Activated T-cell treated with anti-CD3 and anti-CD28 coated beads, Interleukin-2, amount 50 U/mL, for 72 hours (primary cell): ENCODE measurements at regions not wholly inside any gene's neighbourhood (a gene's known extent, or its start where the extent isn't known, plus 50 kb on each side); places are given as distances from the start of the nearest gene placed in this dataset.

Source experiments
- ATAC-seq, 2 donors: fragments of 150-1000 bp; cut with Tn5 transposase; replicated peaks in 1 of 2; 2 replicates each; pipeline ENCODE4 v1.10.0; 2021; ENCODE audit warnings: moderate library complexity in 2 of 2, mild to moderate bottlenecking in 1 of 2
- DNase-seq, 2 donors: peaks; one replicate each; pipeline ENCODE4 v3.0.0; 2021 to 2022; ENCODE audit warnings: mixed read lengths in 1 of 2
- H3K27ac Mint-ChIP-seq: one replicate; pipeline ENCODE4 v1.8.0; 2022; ENCODE audit warnings: mild to moderate bottlenecking, moderate library complexity, mixed read lengths
- H3K27me3 Mint-ChIP-seq: one replicate; pipeline ENCODE4 v1.8.0; 2022; ENCODE audit warnings: low read depth, mixed read lengths
- H3K36me3 Mint-ChIP-seq, 2 donors: one replicate each; pipeline ENCODE4 v1.8.0; 2022; ENCODE audit warnings: mixed read lengths in 2 of 2, mild to moderate bottlenecking in 1 of 2; ENCODE audit not compliant: insufficient read depth in 2 of 2
- H3K4me1 Mint-ChIP-seq: one replicate; pipeline ENCODE4 v1.8.0; 2022; ENCODE audit warnings: low read depth, mixed read lengths
- H3K4me3 Mint-ChIP-seq, 2 donors: one replicate each; pipeline ENCODE4 v1.8.0; 2022; ENCODE audit warnings: mild to moderate bottlenecking in 2 of 2, mixed read lengths in 2 of 2, moderate library complexity in 2 of 2
- H3K9me3 Mint-ChIP-seq, 2 donors: one replicate each; pipeline ENCODE4 v1.8.0; 2022; ENCODE audit warnings: mixed read lengths in 2 of 2

GRCh38 chr2:125526093-125526492 lies 1129.9 kb upstream of the GYPC start:
- H3K27ac Mint-ChIP-seq: no peak overlapping the region
- no peaks in the 10 kb centered on the region for H3K4me1 Mint-ChIP-seq
- DNase-seq (no peak), ATAC-seq (no peak)
- no peaks in the 10 kb centered on the region for H3K36me3 Mint-ChIP-seq
- peaks cover 6% of the 10 kb centered on the region in 2 donors for H3K9me3 Mint-ChIP-seq
- no peaks in the 10 kb centered on the region for H3K27me3 Mint-ChIP-seq
- no peak overlapping the region for H3K4me3 Mint-ChIP-seq

GRCh38 chr2:125535089-125535488 lies 1120.9 kb upstream of the GYPC start:
- H3K27me3 Mint-ChIP-seq: no peaks in the 10 kb centered on the region
- ATAC-seq (no peak), DNase-seq (no peak)
- H3K36me3 Mint-ChIP-seq: peaks cover 0 to 1% of the 10 kb centered on the region in 2 donors
- no peaks in the 10 kb centered on the region for H3K4me1 Mint-ChIP-seq
- H3K4me3 Mint-ChIP-seq: no peak overlapping the region
- H3K27ac Mint-ChIP-seq: no peak overlapping the region
- H3K9me3 Mint-ChIP-seq: peaks cover 4 to 5% of the 10 kb centered on the region in 2 donors

DNA sequence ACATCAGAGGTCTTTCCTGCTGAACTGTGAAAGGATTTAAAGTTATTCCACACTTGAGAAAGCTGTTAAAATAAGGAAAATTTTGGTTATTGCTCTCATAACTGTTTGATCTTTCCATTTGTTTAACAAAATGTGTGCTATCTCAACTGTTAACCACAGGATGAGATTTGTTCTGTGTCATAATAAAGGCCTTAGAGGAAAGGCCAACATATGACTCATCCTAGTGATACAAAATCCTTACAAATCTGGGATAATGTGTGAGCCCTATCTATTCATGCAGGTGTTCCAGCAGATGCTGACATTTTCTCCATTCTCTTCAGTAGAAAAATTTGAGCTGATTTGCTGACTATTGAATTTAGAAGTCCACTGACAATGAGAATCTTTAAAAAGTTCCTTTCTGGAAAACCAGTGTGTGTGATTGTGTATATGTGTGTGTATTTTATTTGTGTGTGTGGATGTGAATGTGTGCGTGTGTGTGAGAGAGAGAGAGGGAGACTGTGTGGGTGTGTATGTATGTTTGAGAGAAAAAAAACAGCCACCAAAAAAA lies 1111.9 kb upstream of the GYPC start:
- Mint-ChIP-seq H3K27ac (no peak overlapping the region), H3K36me3 (no peaks in the 10 kb centered on the region), H3K4me3 (no peak overlapping the region), H3K27me3 (no peaks in the 10 kb centered on the region), H3K9me3 (peaks cover 8 to 14% of the 10 kb centered on the region in 2 donors), H3K4me1 (no peaks in the 10 kb centered on the region)
- DNase-seq (no peak), ATAC-seq (no peak)

DNA sequence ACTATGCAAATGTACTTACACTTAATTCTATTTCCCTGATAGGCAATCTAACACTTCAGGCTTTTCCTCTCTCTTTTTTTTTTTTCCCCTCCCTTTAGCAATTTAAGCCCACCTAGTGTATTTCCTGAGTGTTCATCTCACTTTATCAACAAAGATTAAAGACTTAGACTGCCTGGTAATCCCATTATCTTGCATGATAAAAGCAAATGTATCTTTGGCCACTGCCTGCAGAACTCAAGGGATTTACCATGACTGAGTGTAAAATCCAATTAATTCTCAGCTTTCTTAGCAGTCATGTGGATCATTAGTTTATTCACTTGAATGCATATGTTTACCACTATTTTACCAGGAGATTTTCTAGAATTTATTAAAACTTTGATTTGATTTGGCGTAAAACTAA lies 1102.2 kb upstream of the GYPC start:
- no peak overlapping the region for H3K27ac Mint-ChIP-seq
- DNase-seq (no peak), ATAC-seq (no peak)
- no peaks in the 10 kb centered on the region for H3K27me3 Mint-ChIP-seq
- peaks cover 2 to 13% of the 10 kb centered on the region in 2 donors for H3K9me3 Mint-ChIP-seq
- no peak overlapping the region for H3K4me3 Mint-ChIP-seq
- no peaks in the 10 kb centered on the region for H3K36me3 Mint-ChIP-seq
- no peaks in the 10 kb centered on the region for H3K4me1 Mint-ChIP-seq

DNA sequence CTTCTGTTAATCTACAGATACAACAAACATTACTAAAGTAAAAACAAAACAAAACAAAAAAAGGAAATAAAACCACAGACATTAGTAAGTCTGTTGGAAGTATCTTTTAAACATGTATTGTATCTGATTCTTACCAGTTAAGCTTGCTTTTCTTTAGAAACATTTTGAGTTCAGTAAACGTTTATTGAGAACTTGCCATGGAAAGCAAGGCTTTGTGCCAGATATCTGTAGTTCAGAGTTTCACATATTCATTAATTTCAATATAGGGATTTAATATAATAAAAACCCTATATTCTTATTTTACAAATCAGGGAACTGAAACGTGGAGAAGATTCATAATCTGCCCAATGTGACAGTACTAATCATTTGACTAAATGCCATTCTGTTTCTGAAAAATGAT lies 1101.0 kb upstream of the GYPC start:
- DNase-seq (no peak), ATAC-seq (no peak)
- Mint-ChIP-seq H3K9me3 (peaks cover 2 to 14% of the 10 kb centered on the region in 2 donors), H3K27ac (no peak overlapping the region), H3K36me3 (no peaks in the 10 kb centered on the region), H3K4me1 (no peaks in the 10 kb centered on the region), H3K4me3 (no peak overlapping the region), H3K27me3 (no peaks in the 10 kb centered on the region)

DNA sequence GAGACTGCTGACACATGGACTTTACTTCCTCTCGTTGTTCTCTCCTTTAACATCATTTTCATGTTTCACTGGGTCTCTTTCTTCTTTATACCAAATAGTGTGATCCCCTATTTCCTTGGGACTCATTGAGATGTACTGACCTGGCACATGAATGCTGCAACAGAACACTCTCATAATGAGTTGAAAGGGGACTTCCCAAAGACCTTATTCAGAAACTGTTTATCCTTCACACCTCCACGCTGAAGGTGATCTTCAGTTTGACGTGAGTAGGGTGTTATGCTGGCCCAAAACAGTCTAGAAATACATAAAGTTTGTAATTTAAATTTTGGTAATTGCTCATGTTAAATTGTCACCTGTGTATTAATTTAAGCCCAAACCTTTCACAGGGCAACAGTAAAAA lies 1096.8 kb upstream of the GYPC start:
- Mint-ChIP-seq H3K27me3 (no peaks in the 10 kb centered on the region), H3K4me1 (no peaks in the 10 kb centered on the region), H3K9me3 (peaks cover 2 to 15% of the 10 kb centered on the region in 2 donors), H3K4me3 (no peak overlapping the region), H3K27ac (no peak overlapping the region), H3K36me3 (no peaks in the 10 kb centered on the region)
- DNase-seq (no peak), ATAC-seq (no peak)

DNA sequence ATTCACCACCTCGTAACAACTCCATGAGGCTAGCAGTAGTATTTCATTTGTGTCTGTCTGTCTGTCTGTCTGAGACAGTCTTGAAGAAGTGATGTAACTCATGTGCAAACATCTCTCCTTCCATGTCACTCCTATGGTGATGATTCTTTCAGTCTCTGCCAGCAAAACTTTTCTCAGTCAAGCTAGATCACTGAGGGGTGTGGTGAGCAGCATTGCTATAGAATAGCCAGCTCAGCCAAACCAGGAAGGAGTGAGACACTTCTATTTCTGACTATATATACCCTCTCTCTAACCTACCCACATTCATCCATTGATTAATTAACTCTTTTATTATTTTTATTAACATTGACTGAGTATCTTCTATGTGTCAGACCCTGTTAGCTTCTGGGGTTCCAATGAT lies 1095.1 kb upstream of the GYPC start:
- DNase-seq (no peak), ATAC-seq (no peak)
- Mint-ChIP-seq H3K36me3 (no peaks in the 10 kb centered on the region), H3K9me3 (peaks cover 3 to 14% of the 10 kb centered on the region in 2 donors), H3K27ac (no peak overlapping the region), H3K27me3 (no peaks in the 10 kb centered on the region), H3K4me3 (no peak overlapping the region), H3K4me1 (no peaks in the 10 kb centered on the region)

GRCh38 chr2:125561302-125561701 lies 1094.7 kb upstream of the GYPC start:
- Mint-ChIP-seq H3K9me3 (peaks cover 7 to 10% of the 10 kb centered on the region in 2 donors), H3K4me3 (no peak overlapping the region), H3K4me1 (no peaks in the 10 kb centered on the region), H3K27me3 (no peaks in the 10 kb centered on the region), H3K27ac (no peak overlapping the region), H3K36me3 (no peaks in the 10 kb centered on the region)
- DNase-seq: no peak
- no peak for ATAC-seq

DNA sequence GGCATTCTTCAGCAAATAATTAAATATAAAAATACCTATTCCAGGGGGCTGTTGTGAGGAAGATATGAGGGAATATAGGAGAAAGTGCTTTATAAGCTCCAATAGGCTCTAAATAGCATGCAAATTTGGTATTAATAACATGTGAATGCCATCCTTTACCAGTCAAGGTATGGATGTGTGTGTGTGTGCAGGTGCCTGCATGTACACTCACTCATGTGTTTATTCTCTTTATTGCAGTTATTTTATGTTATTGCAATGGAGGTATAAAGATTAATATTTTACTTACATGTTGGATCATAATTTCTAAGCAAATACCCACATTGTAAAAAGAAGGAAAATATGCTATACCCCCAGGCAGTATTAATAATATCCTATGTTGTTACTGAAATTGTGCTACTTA lies 1093.0 kb upstream of the GYPC start:
- no peaks in the 10 kb centered on the region for H3K36me3 Mint-ChIP-seq

GRCh38 chr2:125564471-125564870 lies 1091.5 kb upstream of the GYPC start:
- H3K27ac Mint-ChIP-seq: no peak overlapping the region
- H3K4me3 Mint-ChIP-seq: no peak overlapping the region
- DNase-seq (no peak), ATAC-seq (no peak)
- H3K9me3 Mint-ChIP-seq: peaks cover 7 to 9% of the 10 kb centered on the region in 2 donors
- H3K4me1 Mint-ChIP-seq: no peaks in the 10 kb centered on the region
- H3K27me3 Mint-ChIP-seq: no peaks in the 10 kb centered on the region
- H3K36me3 Mint-ChIP-seq: no peaks in the 10 kb centered on the region

More for the DNA sequence above, 1093.0 kb upstream of the GYPC start:
- Mint-ChIP-seq H3K27ac (no peak overlapping the region), H3K27me3 (no peaks in the 10 kb centered on the region), H3K4me3 (no peak overlapping the region), H3K9me3 (peaks cover 4 to 10% of the 10 kb centered on the region in 2 donors), H3K4me1 (no peaks in the 10 kb centered on the region)
- ATAC-seq (no peak), DNase-seq (no peak)

- no peak for DNase-seq
- Mint-ChIP-seq H3K4me3 (no peak overlapping the region), H3K27ac (no peak overlapping the region), H3K27me3 (no peaks in the 10 kb centered on the region), H3K4me1 (no peaks in the 10 kb centered on the region), H3K36me3 (no peaks in the 10 kb centered on the region), H3K9me3 (peaks cover 5 to 11% of the 10 kb centered on the region in 2 donors)
- ATAC-seq: no peak
Observed at GRCh38 chr2:125566422-125566821, 1089.5 kb upstream of the GYPC start.

- Mint-ChIP-seq H3K27me3 (no peaks in the 10 kb centered on the region), H3K4me3 (no peak overlapping the region), H3K4me1 (no peaks in the 10 kb centered on the region), H3K9me3 (peaks cover 5 to 11% of the 10 kb centered on the region in 2 donors), H3K36me3 (no peaks in the 10 kb centered on the region), H3K27ac (no peak overlapping the region)
- DNase-seq: no peak
- no peak for ATAC-seq
Observed at GRCh38 chr2:125567100-125567499, 1088.9 kb upstream of the GYPC start.

DNA sequence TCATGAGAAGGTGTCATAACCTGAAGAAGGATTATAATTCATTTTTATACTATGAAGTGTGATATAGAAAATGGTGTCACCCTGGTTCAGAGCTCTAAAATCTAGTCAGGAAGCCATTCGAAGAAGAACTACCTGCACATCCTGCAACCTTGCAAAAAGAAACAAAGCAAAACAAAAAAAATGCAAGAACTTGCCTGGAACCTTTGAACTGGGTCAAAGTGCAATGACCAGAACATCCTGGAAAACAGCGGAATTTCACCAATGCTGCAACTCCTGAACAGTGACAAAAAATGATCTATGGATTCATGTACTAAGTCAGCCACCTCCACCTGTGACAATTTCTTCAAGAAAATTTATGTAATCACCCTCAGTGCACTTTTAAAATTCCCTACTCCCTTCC lies 1083.3 kb upstream of the GYPC start:
- H3K4me1 Mint-ChIP-seq: no peaks in the 10 kb centered on the region
- no peak overlapping the region for H3K4me3 Mint-ChIP-seq
- H3K9me3 Mint-ChIP-seq: peaks cover 3 to 10% of the 10 kb centered on the region in 2 donors
- ATAC-seq (no peak), DNase-seq (no peak)
- no peaks in the 10 kb centered on the region for H3K36me3 Mint-ChIP-seq
- H3K27me3 Mint-ChIP-seq: no peaks in the 10 kb centered on the region
- no peak overlapping the region for H3K27ac Mint-ChIP-seq

GRCh38 chr2:125573432-125573831 lies 1082.5 kb upstream of the GYPC start:
- Mint-ChIP-seq H3K36me3 (no peaks in the 10 kb centered on the region), H3K27me3 (no peaks in the 10 kb centered on the region), H3K27ac (no peak overlapping the region), H3K4me3 (no peak overlapping the region), H3K9me3 (peaks cover 3 to 10% of the 10 kb centered on the region in 2 donors), H3K4me1 (no peaks in the 10 kb centered on the region)
- no peak for DNase-seq
- ATAC-seq: no peak
